Thyroid gland (tissue), 4 donors: ENCODE measurements at regions not wholly inside any gene's neighbourhood (a gene's known extent, or its start where the extent isn't known, plus 50 kb on each side); places are given as distances from the start of the nearest gene placed in this dataset.

Source experiments
- CTCF ChIP-seq, 6 experiments: fragments of 200-600 bp in 3 of 6; fragments of 450-650 bp in 3 of 6; sonication (generic) in 3 of 6; IDR thresholded peaks; one replicate each; pipeline ENCODE4 v1.5.1; 2016 to 2019; ENCODE audit warnings: antibody characterized with exemption in 6 of 6, mild to moderate bottlenecking in 2 of 6, inconsistent platforms in 1 of 6, moderate library complexity in 1 of 6
- POLR2A ChIP-seq, 2 donors: fragments of 450-650 bp; IDR thresholded peaks; one replicate each; pipeline ENCODE4 v1.6.1; 2017; ENCODE audit warnings: antibody characterized with exemption in 2 of 2, mild to moderate bottlenecking in 2 of 2, moderate library complexity in 1 of 2

GRCh38 chr22:49103314-49104059, 724.2 kb downstream of the BRD1 start:
- TF ChIP-seq POLR2A (IDR thresholded peaks at IDR 0.05) (no peak), CTCF (IDR thresholded peaks at IDR 0.05) (no peak)
